Putamen (tissue), 1 donor: ENCODE measurements at regions not wholly inside any gene's neighbourhood (a gene's known extent, or its start where the extent isn't known, plus 50 kb on each side); places are given as distances from the start of the nearest gene placed in this dataset.

Source experiments
- DNase-seq: peaks from one replicate; pipeline ENCODE4 v3.0.0-alpha.2; 2016; ENCODE audit warnings: low spot score

DNA sequence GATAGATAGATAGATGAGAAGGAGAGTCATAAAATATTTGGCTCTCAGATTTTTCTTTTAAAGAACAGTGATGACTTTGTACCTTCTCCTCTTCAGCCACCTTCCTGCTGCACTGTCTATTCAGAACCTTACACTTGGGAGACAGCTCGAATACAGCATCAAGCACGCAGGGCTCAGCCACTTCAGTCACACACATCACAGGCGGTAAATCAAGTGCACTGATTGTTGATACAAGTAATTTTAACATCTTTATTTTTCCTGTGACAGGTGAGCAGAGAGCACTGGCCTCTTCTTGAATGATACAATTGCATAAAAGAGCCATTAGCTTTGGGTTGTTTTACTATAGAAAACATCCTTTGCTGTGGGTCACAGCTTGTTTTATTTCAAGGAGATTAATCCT is 1118.5 kb upstream of the EYS start:
- no peak for DNase-seq

DNA sequence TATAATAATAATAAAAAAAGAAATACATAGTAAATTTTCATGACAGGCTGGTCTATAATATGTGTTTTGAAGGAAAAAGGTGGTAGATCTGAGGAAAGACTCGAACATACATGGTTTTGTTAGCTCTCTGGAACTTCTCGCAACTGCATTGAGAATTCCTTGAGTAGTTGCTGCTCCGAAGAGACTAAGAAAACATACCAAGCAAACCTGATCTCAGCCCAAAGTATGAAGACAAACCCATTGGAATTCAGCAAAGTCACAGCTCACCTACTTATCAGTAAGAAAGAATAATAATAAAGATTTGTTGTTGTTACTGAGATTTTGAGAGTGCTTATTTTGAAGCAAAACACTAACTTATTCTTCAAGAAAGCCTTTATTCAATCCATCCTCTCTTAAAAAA is 1107.1 kb upstream of the EYS start:
- DNase-seq: no peak

DNA sequence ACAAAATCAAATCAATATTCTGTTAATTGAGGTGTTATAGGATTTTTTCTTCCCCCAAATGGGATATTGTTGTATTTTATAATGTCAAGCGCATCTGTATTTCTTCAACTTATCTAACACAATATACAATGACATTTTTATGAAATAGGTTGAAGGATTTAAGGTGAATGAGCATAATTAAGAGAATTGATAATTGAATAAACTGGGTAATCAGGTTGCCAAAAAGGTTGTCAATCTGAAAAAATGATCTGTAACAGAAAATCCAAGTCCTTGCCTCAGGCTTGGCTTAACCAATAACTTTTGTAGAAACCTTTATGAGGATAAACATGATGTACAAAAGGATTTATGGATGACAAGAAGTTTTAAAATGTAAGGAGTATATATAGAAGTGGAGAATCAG is 1101.7 kb upstream of the EYS start:
- DNase-seq: no peak

DNA sequence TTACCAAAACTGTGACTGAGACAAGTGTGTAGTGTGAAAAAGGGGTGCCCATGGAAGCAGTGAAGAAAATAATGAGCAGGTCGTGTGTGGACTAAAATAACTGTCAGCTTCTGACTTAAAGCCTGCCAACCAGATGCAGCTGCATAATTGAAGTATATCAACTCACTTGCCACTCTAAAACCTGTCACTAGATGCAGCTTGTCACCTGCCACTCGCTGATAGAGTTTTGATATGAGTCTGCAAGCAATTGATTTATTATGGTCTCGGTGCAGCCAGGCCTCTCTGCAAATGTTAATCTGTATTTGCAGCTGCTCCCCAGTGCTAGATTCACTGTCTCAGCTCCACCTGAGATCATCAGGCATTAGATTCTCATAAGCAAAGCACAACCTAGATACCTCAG is 1090.0 kb upstream of the EYS start:
- no peak for DNase-seq

DNA sequence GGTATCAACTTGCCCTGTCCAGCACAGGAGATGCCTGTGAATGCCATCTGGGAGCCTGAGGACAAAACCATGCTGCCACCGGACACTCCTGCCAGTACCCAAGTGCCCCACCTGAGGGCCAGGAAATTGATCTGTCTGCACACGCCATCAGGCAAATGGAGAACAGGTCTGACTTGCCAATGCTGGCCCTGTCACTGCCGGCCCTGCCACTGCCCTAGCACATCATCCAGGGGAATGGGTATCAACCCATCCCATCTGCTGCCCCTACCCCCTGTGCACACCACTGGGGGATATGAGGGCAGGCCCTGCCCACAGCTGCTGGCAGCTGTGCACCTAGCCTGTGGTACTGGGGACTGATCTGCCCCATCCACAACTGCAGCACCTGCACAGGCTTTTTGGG is 1081.6 kb upstream of the EYS start:
- DNase-seq: no peak

DNA sequence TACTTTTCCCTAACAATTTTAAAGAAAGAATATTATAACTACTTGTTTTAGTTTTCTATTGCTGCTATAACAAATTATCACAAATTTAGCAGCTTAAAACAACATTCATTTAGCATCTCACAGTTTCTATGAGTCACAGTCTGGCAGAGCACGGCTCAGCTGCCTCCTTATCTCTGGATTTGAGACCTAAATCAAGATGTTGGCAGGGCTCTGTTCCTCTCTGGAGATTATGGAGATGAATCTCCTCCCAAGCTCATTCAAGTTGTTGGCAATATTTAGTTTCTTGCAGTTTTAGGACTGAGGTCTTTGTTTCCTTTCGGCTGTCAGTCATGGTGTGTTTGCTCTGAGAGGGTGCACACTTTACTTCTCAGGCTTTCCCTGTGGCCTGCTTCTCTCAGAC is 1065.8 kb upstream of the EYS start:
- DNase-seq: no peak

DNA sequence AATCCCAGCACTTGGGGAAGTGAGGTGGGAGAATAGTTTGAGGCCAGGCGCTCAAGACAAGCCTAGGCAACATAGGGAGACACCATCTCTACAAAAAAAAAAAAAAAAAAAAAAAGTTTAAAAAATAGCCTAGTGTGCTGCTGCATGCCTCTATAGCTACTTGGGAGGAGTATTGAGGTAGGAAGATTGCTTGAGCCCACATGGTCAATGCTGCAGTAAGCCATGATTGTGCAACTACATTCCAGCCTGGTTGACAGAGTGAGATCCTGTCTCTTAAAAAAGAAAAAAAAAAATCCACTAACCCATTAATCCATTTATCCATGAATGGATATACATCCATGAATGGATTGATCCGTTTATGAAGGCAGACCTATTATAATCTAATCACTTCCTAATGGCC is 1064.6 kb upstream of the EYS start:
- DNase-seq: no peak

DNA sequence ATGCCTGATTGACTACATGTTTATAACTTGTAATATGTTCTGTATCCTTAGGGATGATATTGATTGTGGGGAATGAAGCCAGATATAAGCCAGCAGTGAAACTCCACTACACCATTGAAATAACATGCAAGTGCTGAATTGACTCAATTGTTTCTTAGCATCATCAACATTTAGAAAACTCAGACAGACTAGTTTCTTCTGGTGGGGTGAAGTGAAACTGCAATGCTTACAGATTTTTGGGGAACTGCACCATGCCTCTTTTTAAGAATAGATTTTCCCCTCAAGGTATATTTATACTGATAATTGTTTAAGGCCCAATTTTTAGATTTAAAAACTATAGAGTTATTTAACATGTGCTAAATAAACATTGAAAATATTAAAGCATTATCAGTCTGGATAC is 1044.6 kb upstream of the EYS start:
- DNase-seq: no peak

DNA sequence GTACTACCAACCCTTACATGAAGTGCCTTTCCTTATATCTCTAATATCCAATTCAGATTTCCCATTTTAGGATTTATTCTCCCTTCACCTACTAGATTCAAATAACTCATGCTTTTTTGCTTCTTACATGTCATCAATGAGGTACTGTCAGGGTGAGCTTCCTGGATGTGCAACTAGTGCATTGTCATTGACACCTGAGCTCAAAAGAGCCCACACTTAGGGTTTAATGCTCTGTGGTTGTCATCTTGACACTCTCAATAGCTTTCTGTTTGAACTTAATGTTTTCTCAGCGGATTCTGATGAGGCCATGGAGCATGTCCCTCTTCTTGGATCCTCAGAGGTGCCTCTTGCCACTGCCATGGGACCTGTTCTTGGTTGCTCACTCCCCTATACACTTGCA is 1033.3 kb upstream of the EYS start:
- DNase-seq: no peak

DNA sequence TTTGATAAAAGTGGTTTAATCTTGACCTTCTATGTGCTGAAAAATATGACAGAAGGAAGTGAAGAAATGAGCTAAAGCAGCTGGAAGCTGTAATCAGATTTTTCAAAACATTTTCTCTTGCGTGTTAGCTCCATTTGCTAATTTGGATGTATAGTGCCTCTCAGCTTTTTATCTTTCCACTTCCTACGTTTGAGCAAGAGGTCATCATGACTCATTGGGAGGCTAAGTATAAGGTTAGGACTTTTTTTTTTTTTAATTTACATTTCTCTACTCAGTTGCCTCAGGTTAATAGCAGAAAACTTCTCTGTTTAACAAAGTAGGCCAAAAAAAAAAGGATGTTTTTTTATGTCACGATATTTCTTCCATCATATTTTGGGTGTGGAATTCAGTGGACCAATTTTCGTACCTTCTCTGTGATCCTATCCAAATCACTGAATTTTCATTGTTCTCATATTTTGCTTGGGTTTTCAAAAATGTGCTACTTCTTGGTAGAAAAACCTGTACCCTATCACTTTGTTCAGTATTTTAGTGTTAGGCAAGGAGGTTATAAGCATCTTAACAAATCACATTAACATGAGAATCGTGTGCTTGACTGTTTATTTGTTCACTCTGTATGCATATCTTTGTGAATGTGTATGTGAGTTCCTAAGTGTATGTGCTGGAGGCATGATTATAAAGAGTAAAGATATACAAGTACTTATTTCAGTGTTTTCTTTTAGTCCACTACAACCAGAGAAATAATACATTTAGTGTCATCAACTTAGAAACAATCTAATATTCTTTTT is 1028.3 kb upstream of the EYS start:
- DNase-seq: no peak

DNA sequence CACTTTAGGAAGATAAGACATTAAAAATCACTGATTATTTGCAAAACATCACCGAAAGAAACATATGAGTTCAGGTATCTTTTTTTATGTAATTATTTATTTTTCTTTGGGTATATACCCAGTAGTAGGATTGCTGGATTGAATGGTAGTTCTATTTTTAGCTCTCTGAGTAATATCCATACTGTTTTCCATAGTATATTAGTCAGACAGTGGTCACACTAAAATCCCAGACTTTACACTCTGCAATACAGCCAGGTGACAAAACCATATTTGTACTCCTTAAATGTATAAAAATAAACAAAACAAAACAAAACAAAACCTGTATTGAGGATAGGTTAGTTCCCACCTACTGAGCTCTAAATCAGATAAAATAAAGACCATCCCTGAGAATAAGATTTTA is 1024.3 kb upstream of the EYS start:
- no peak for DNase-seq

DNA sequence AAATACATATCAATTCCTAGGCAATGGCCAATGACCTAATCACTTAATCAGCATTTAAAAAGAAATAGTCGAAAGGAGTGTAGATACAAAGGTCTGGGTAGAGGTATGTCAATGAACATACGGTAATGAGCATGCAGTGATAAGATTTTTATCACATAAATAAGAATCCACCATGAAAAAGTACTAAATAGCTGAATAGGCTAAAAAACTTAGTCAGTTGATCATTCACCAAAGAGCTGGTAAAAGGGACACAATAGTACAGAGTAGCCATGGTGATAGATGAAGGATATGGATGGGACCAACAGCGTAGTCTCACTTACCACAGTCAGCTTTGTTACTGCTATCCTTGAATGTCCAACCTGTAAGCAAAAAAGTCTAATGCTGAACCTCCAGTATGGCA is 1018.6 kb upstream of the EYS start:
- no peak for DNase-seq

DNA sequence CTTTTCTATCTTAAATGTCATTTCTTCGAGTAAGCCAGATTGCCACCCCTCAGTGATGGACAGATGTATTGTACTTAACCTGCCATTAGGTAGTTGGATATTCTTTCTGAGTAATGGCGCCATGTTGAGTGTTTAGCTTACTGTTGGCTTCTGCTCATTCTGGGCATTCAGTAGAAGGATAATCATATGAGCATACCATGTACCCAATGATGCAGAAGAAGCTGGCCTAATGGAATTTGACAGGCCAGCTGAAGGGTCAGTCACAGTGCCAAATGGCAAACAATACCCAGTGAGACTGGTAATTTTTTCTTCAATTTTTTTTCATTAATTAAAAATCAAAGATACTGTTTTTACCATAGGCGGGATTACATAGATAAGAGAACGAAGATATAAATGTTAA is 1010.8 kb upstream of the EYS start:
- no peak for DNase-seq

DNA sequence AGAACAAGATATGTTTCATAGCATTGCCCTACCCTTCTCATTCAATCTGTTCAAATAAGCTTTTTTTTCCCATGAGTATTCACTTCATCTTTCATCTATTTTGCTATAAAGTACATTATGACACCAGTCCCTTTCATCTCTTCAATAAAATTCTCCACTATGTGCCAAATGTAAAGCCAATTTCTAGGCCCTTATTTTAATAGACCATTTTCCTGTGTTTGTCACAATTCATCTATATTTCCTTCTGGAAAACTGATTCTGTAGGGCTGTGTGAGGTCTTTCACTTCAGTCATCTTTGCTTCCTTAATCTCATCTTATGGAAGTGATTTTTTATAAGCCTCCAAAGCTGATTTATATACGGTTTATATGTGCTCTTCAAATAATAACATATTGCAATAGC is 992.4 kb upstream of the EYS start:
- DNase-seq: no peak

DNA sequence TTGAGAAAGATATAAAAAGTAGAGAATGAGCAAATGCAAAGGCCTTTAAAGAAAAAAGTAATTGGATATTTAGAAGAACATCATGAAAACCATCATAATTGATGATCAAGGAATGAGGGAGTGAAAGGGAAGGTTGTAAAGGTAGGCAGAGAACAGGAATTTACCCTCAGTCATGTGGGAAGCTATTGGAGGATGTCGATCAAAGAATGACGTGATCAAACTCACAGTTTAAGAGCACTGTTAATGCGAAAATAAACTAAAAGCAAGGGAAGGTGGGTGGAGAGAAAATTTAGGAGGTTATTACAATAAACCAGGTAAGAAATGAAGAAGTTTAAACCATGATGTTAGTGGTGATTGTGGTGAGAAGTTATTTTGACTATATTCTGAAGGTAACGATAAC is 982.6 kb upstream of the EYS start:
- no peak for DNase-seq

DNA sequence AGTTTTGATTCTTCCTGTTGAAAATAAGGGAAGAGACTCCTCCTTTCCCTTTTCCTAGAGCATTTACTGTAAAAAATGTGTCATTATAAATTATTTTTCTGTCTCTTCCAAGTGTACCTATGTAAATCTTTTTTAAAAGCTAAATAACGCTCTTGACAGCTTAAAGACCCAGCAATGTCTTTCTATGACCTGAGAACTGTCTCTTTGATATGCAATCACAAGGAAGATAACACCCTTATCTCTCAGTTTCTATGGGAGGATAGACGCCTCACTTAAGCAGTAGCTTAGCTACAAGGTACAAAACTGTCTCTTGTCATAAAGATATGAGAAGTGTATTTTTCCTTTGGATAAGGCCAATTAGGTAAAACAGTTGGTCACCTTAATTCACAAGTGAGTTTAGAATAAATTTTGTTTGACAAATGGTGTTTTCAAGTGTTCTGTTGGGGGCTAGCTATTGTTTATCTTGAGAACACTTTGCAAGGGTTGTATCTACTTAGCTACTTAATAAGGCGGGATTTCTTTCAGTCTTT is 980.6 kb upstream of the EYS start:
- DNase-seq: no peak

DNA sequence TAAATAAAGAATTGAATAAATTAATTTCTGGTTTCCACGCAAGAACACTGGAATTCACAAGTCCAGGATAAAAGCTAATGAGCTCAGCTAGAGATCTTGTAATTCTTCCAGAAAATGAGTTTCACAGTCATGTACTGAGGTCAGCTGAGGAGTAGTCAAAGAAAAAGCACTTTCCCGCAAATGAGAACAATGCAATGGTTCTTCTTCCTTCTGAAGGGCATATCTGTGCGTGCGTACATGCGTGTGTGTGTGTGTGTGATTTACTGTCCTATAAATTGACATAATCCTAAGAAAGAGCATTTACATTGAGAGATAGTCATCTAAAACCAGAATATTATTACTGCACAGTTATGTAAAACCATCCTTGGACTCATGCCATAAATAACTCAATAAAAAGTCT is 968.9 kb upstream of the EYS start:
- no peak for DNase-seq

DNA sequence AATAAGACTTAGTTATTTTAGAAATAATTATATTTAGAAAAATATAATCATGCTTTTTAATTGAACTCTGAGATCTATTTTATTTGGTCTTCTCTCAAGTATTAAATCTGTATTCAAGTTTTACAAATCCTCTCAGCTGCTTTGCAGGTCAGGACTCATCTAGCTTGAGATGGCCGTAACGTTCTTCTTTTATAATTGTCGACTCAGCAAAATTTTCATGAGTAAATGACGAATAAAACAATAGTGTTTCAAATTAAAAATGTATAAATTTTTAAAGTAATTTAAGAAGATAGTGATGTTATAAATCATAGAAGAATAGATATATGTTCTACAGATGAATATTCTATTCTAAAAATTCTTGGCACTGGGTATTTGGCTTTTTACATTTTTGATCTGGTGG is 957.1 kb upstream of the EYS start:
- DNase-seq: no peak

DNA sequence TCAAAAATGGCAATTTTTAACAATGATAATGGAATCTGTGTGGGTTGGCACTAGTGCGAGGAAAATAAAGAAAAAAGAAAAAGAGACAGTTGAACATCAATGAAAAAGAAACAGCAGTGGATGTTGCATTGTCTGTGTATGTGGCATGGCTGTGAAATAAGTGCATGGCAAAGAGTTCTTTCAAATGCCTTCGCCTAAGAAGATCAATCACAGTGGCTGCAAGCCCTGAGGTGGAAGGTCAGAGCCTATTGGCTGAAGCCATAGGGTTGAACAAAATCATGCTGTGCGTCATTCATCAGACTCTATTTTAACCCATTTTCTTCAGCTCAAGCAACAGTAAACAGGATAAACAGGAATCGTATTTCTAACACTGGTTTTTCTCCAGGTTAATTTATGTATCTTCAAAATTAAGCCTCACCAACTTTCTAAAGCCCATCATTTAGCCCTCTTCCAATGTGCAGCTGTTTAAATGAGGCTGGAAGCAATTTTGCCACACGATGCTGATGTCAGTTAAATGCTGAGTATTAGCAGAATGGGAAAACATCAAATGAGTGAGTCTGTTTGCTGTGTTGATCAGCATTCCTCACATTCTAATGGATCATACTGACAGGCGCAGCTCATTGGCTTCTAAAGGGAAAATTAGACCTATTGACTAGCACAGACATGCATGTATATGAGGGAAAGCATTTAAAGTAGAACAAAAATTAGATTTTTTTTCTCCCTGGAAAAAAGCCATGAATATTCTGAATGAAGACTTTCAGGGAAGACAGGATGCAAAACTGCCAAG is 955.9 kb upstream of the EYS start:
- DNase-seq: no peak

DNA sequence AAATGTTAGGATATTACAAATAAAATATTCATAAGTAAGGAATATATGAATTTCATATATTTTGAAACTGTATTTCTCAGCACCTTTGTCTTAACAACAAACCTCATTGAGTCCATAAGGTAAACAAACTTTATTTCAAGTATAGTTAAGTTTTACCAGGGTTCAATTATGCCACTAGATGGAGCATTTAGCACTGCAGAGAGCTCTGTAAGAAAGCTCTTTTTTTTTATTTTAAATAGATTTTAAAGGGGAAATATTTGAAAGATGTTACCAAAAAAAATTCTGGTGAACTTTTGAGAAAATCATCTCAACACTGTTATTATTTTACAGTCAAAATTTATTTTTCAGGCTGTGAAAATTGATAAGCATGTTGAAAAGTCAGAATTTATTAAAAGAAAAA is 955.2 kb upstream of the EYS start:
- no peak for DNase-seq

DNA sequence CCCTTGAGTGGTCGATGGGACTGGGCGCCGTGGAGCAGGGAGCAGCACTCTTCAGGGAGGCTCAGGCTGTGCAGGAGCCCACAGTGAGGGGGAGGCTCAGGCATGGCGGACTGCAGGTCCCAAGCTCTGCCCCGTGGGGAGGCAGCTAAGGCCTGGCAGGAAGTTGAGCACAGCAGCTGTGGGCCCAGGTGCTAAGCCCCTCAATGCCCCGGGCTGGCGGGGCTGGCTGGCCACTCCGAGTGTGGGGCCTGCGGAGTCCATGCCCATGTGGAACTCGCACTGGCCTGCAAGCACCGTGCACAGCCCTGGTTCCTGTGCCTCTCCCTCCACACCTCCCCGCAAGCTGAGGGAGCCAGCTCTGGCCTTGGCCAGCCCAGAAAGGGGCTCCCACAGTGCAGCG is 948.4 kb upstream of the EYS start:
- DNase-seq: no peak

DNA sequence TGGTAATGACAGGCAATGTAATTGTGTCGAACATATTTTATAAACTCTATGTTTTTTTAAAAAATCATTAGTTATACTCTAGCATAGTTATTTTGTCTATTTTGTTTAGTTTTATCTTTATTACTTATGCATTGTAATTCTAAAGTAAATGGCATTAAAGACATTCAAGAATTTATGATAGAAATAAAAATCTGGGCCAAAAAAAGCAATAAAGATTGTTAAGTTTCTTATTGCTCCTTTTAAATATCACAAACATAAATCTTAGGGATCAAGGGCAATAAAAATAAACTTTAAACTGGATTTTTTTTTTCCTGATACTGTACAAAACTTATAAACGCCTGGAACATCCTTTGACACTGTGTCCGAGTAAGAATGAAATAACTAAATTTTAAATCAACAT is 931.5 kb upstream of the EYS start:
- DNase-seq: no peak

DNA sequence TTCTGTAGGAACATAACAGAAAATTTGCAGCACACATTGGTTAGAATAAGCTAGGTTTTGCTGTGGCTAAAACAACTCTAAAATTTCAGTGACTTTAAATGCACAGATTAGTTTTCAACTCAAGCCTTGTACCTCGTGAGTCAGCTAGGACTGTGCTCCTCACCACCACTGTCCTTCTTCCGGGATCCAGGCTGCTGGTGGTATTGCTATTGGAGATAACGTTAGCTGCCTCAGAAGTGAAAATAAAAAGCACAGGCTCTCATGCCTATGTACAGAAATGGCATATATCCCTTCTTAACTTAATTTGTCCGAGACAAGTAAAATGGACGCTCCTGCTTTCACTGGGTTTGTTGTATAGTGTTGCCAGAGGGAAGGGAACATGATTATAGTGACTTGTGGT is 931.1 kb upstream of the EYS start:
- DNase-seq: no peak

DNA sequence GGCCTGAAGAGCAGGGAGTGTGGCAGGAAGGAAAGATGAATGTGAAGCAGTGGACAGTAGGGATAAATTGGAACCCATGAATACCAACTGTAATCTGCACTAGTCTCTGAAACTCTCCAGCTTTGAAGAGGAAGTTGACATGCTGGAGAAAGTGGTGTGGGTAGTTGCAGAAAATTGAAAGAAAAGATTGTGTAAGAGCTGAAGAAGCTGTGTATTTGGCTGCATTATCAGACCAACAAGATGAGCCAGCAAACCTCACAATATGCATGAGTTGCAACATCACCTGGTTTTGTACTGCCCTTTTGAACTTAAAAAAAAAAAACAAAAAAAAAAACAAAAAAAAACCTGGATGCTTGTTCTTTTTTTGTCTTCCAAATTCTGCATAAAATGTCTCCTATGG is 921.9 kb upstream of the EYS start:
- no peak for DNase-seq
